AG10803 (cell line): ENCODE measurements at regions not wholly inside any gene's neighbourhood (a gene's known extent, or its start where the extent isn't known, plus 50 kb on each side); places are given as distances from the start of the nearest gene placed in this dataset.
"Not testable (repeated sequence)": the region's sequence is repeated elsewhere in the genome, so short reads cannot be mapped to it uniquely, and the experiment has no call there.

Source experiments
- DNase-seq: peaks from one replicate; pipeline ENCODE4 v3.0.0; 2010; ENCODE audit warnings: low read depth
- H3K4me3 ChIP-seq: 2 replicates; pipeline ENCODE4 v1.5.1; 2011; ENCODE audit warnings: mild to moderate bottlenecking, low read length, control low read depth
- TF ChIP-seq, protein P1 (sequence below): conservative IDR thresholded peaks from 2 replicates; pipeline ENCODE4 v1.5.1; 2011; ENCODE audit warnings: mild to moderate bottlenecking, low read length, control low read depth, inconsistent platforms

DNA sequence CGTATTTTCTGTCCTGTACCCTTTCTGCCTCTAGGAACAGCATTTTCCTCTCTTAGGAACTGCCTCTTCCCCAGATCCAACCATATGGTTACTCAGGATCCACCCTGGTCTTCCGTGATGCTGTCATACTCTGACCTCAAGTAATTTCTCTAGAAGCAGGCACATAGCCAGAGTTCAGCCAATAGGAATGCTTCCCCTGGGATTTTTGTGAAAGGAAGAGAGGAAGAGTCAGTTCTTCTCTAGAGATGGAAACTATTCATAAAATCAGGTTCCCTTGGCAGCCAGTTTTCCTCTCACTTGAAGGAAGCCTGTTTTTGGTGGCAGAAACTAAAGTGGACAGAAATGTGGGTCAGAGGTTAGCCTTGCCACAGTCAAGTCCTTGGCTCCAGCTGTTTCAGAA, 400.1 kb upstream of the PCSK5 start:
- no peak overlapping the region for H3K4me3 ChIP-seq
- DNase-seq = no peak
- TF ChIP-seq, protein P1, sequence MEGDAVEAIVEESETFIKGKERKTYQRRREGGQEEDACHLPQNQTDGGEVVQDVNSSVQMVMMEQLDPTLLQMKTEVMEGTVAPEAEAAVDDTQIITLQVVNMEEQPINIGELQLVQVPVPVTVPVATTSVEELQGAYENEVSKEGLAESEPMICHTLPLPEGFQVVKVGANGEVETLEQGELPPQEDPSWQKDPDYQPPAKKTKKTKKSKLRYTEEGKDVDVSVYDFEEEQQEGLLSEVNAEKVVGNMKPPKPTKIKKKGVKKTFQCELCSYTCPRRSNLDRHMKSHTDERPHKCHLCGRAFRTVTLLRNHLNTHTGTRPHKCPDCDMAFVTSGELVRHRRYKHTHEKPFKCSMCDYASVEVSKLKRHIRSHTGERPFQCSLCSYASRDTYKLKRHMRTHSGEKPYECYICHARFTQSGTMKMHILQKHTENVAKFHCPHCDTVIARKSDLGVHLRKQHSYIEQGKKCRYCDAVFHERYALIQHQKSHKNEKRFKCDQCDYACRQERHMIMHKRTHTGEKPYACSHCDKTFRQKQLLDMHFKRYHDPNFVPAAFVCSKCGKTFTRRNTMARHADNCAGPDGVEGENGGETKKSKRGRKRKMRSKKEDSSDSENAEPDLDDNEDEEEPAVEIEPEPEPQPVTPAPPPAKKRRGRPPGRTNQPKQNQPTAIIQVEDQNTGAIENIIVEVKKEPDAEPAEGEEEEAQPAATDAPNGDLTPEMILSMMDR = no peak

DNA sequence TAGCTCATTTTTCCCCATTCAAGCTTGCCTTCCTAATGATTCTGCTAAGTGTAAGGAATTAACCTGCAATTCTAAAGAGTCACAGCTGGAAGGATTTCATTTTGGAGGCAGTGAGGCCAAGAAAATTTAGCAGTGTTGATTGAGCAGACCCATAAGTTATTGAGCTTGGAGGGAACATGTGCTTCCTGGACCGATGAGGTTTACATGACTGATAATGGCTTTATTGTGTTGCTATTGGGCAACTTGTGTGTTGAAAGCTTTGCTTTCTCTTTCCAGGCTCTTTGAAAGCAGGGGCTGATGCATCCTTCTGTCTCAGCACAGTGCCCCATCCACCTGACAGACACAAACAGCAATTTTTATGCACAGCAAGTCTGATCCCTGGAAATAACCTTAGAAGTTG, 398.9 kb upstream of the PCSK5 start:
- H3K4me3 ChIP-seq = no peak overlapping the region
- DNase-seq = no peak
- TF ChIP-seq, protein P1 = no peak

DNA sequence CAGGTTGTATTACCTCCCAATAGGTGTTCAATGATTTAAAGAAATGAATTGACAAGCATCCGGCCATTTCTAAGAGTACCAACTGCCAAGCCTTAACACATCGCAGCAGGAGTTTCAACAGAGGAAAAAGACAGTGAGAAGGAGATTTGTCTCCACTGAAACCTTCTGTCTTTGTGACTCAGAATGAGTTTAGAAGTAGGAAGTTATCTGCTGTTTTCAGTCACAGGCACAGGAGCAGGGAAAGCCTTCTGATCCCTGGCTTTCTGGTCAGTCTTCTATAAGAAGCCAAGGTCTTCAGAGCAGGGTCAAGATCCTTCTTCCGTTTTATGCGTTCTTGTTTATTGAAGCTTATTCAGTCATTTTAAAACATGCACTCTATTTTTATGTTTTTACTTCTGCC, 390.7 kb upstream of the PCSK5 start:
- TF ChIP-seq, protein P1 = no peak
- no peak overlapping the region for H3K4me3 ChIP-seq
- DNase-seq = no peak

DNA sequence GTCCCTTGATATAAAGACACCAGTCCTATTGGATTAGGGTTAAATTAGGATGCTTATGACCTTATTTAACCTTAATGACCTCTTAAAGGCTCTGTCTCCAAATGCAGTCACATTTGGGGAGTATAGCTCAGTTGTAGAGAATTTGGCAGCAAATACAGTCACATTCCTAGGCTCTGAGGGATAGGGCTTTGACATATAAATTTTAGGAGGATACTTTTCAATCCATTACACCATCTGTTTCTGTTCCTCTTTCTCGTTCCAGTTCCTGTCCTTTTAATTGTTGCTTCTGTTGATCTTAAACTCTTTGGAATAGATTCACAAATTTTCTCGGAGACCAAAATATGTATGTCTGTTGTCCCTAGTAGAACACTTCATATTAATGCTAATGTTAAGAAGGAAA, 390.0 kb upstream of the PCSK5 start:
- TF ChIP-seq, protein P1 = no peak
- no peak for DNase-seq
- H3K4me3 ChIP-seq = no peak overlapping the region

DNA sequence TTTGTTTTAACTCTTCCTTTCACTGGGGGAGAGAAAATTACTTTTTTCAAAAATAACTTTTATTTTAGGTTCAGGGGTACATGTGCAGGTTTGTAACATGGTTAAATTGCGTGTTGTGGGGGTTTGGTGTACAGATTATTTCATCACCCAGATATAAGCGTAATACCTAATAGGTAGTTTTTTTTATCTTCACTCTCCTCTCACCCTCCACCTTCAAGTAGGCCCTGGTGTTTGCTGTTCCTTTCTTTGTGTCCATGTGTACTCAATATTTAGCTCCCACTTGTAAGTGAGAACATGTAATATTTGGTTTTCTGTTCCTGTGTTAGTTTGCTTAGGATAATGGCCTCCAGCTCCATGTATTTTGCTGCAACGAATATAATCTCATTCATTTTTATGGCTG, 389.5 kb upstream of the PCSK5 start:
- DNase-seq = not testable (repeated sequence)

DNA sequence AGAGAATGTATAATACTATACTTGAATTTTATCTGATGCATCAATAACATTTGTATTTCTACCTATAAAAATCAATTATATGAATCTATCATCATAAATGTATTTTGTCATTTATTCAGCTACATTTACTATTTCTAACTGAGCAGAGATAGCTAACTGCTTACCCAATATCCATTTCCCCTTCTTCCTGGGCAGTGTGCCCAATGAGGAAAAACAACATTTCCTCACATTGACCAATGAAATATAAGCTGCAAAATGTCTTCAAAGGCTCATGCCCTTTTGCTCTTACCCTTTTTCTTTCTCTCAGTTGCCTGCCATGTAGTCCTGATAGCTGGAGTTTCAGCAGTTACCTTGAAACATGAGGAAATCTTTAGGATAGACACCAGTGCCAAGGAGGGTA, 385.8 kb upstream of the PCSK5 start:
- H3K4me3 ChIP-seq = no peak overlapping the region
- TF ChIP-seq, protein P1 = no peak
- no peak for DNase-seq

More for the DNA sequence above, 389.5 kb upstream of the PCSK5 start:
- not testable (repeated sequence) for H3K4me3 ChIP-seq

DNA sequence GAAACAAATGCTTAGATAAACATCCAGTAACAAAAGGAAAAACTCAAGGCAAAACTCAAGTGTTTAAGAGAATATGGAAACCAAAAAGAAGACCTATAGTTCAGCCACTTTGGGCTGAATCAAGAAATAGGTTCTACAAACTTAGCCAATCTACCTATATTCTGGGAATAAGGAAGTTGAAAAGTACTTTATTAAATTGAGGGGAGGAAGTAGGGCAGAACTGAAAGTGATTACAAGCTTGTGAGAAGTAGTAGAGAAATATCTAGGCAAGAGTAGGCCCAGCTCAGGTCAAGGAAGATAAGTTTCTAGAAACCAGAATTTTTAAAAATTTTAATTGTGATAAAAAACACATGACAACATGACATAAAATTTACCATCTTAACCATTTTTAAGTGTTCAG, 384.8 kb upstream of the PCSK5 start:
- TF ChIP-seq, protein P1 = no peak
- no peak overlapping the region for H3K4me3 ChIP-seq
- no peak for DNase-seq

DNA sequence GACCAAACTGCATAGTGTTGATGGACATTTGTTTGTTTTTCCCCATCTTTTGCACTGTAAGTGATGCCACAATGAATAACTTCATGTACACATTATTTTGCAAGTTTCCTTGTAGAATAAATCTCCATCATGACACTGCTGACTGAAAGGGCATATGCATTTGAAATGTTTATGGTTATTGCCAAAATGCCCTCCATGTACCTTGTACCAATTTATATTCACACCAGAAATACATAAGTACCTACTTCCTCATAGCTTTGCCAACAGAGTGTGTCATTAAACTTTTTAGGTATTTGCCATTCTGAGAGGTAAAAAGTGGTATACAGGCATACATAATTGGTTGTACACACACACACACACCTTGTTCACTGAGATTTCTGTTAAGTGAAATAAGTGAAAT, 361.0 kb upstream of the PCSK5 start:
- DNase-seq = no peak
- no peak overlapping the region for H3K4me3 ChIP-seq
- TF ChIP-seq, protein P1 = no peak
